DND-41 (cell line): ENCODE measurements at regions not wholly inside any gene's neighbourhood (a gene's known extent, or its start where the extent isn't known, plus 50 kb on each side); places are given as distances from the start of the nearest gene placed in this dataset.

Source experiments
- EZH2 ChIP-seq: IDR thresholded peaks from 3 replicates; pipeline ENCODE4 v1.6.1; 2012; ENCODE audit warnings: borderline replicate concordance, low read depth, mild to moderate bottlenecking, moderate library complexity, low read length, inconsistent platforms; ENCODE audit not compliant: severe bottlenecking
- TF ChIP-seq, protein P1 (sequence below): IDR thresholded peaks from 2 replicates; pipeline ENCODE4 v1.5.1; 2012; ENCODE audit warnings: borderline replicate concordance, low read length, moderate library complexity, mild to moderate bottlenecking; ENCODE audit not compliant: poor library complexity, severe bottlenecking; ENCODE audit errors: extremely low read depth

GRCh38 chr2:19757586-19757985 lies 144.2 kb downstream of the TTC32 start:
- TF ChIP-seq, protein P1, sequence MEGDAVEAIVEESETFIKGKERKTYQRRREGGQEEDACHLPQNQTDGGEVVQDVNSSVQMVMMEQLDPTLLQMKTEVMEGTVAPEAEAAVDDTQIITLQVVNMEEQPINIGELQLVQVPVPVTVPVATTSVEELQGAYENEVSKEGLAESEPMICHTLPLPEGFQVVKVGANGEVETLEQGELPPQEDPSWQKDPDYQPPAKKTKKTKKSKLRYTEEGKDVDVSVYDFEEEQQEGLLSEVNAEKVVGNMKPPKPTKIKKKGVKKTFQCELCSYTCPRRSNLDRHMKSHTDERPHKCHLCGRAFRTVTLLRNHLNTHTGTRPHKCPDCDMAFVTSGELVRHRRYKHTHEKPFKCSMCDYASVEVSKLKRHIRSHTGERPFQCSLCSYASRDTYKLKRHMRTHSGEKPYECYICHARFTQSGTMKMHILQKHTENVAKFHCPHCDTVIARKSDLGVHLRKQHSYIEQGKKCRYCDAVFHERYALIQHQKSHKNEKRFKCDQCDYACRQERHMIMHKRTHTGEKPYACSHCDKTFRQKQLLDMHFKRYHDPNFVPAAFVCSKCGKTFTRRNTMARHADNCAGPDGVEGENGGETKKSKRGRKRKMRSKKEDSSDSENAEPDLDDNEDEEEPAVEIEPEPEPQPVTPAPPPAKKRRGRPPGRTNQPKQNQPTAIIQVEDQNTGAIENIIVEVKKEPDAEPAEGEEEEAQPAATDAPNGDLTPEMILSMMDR = no peak
- TF ChIP-seq EZH2 = no peak
